ENCODE measurements at regions not wholly inside any gene's neighbourhood (a gene's known extent, or its start where the extent isn't known, plus 50 kb on each side); places are given as distances from the start of the nearest gene placed in this dataset.
A peak's percentile ranks its signal among the peaks of the same experiment; 100 is the strongest.
"Not testable (repeated sequence)": the region's sequence is repeated elsewhere in the genome, so short reads cannot be mapped to it uniquely, and the experiment has no call there.

DNA sequence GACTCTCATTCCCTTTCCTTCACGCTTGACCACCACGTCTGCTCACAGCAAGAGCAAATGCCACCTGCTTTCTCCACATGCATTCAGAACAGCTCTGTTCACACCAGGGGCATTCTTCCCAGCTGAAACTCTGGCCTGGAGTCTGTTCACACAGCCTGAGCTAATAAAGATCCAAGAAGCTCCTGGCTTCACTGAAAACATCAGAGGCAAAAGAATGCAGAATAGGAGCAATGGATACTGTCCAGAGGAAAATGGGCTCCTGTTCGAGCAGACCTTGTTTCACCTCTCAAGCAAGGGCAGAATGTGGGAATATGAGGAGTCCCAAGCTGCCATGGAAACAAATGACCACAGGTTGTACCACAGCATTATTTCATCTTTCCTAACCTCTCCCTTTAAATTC is 402.7 kb upstream of the TNC start:
- no peak overlapping the region for H3K4me3 ChIP-seq
- peaks cover 32% of the 10 kb centered on the region for H3K4me1 ChIP-seq
- no peak overlapping the region for H3K27ac ChIP-seq

DNA sequence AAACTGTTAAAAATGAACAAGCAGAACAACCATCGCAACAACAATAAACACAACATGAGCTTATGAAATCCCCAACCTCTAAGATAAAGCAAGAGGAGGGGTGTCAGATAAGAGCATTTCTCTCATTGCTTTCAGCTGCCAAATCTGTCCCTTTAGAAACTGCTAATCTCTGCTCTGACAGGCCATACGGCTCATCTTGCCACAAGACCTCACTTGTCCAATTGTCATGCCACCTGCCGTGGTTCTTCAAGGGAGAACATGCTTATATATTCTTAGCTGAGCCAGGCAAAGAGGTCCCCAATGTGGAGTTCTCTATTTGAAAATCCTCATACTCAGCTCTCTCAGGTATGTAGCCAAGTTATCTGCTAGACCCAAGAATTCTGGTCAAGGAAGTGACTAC is 405.0 kb upstream of the TNC start:
- DNase-seq, result peak; percentile 92 to 97
- peaks cover 32% of the 10 kb centered on the region for H3K4me1 ChIP-seq
- H3K4me3 ChIP-seq, result no peak overlapping the region
- no peaks in the 10 kb centered on the region; the same call in 1 of the 2 replicates for H3K9me3 ChIP-seq (replicated peaks)
- no peaks in the 10 kb centered on the region for H3K27me3 ChIP-seq
- H3K36me3 ChIP-seq, result no peaks in the 10 kb centered on the region
- peak overlapping the region; percentile 74 for H3K27ac ChIP-seq

More for the DNA sequence above, 402.7 kb upstream of the TNC start:
- peak; percentile 18 to 44 for DNase-seq
- no peaks in the 10 kb centered on the region for H3K9me3 ChIP-seq (replicated peaks)
- H3K27me3 ChIP-seq, result no peaks in the 10 kb centered on the region
- H3K36me3 ChIP-seq, result no peaks in the 10 kb centered on the region

DNA sequence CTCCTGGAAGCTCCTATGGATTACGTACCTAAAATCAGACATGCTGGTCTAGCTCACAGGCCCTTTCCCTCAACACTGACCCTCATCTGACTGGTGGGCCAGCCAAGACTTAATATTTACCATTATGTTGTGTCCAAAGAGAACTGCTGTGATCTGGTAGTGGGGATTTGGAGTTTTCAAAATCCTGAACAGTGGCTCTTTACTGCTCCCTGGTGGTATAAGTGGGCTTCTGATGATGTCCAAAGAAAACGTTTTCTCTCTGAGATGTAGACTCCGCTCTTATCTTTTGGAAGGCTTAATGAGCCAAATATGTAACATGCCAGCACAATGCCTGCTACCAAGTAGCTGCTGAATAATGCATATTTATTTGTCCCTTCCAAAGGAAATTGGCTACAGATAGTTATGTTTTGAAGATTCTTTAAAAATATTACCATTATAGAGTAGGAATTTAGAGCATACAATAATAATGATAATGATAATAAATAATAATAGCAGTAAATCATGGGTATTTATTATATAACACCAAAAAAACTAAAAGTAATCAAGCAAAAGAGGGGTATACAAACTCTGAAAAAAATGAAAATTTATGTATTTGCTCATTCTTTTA is 406.6 kb upstream of the TNC start:
- Histone ChIP-seq H3K4me3 (no peak overlapping the region), H3K9me3 (replicated peaks) (no peaks in the 10 kb centered on the region; the same call in 1 of the 2 replicates), H3K36me3 (no peaks in the 10 kb centered on the region), H3K27ac (peak overlapping the region; percentile 74), H3K27me3 (no peaks in the 10 kb centered on the region), H3K4me1 (peaks cover 32% of the 10 kb centered on the region)
- DNase-seq, result peak; percentile 81 to 97

GRCh38 chr9:115525111-115526058 is 407.4 kb upstream of the TNC start:
- H3K27me3 ChIP-seq, result no peaks in the 10 kb centered on the region
- H3K4me3 ChIP-seq, result no peak overlapping the region
- no peaks in the 10 kb centered on the region; the same call in 1 of the 2 replicates for H3K9me3 ChIP-seq (replicated peaks)
- H3K4me1 ChIP-seq, result peaks cover 32% of the 10 kb centered on the region
- no peak overlapping the region for H3K27ac ChIP-seq
- H3K36me3 ChIP-seq, result no peaks in the 10 kb centered on the region
- no peak for DNase-seq

- Histone ChIP-seq H3K4me3 (no peak overlapping the region), H3K9me3 (replicated peaks) (no peaks in the 10 kb centered on the region; the same call in 1 of the 2 replicates), H3K36me3 (no peaks in the 10 kb centered on the region), H3K4me1 (peaks cover 6% of the 10 kb centered on the region; the same call in 1 of the 2 replicates), H3K27ac (no peak overlapping the region), H3K27me3 (no peaks in the 10 kb centered on the region)
- DNase-seq, result no peak
Measured at GRCh38 chr9:115531410-115532125, 413.6 kb upstream of the TNC start.

GRCh38 chr9:115533511-115533910 is 415.6 kb upstream of the TNC start:
- H3K4me1 ChIP-seq, result peaks cover 6% of the 10 kb centered on the region; the same call in 1 of the 2 replicates
- no peak overlapping the region for H3K4me3 ChIP-seq
- no peak for DNase-seq
- no peaks in the 10 kb centered on the region for H3K36me3 ChIP-seq
- no peak overlapping the region for H3K27ac ChIP-seq
- no peaks in the 10 kb centered on the region for H3K27me3 ChIP-seq
- no peaks in the 10 kb centered on the region for H3K9me3 ChIP-seq (replicated peaks)

GRCh38 chr9:115540091-115540490 is 422.1 kb upstream of the TNC start:
- H3K27me3 ChIP-seq, result no peaks in the 10 kb centered on the region
- H3K36me3 ChIP-seq, result no peaks in the 10 kb centered on the region
- H3K27ac ChIP-seq, result no peak overlapping the region
- no peak overlapping the region for H3K4me3 ChIP-seq
- DNase-seq, result peak in 1 of 2 experiments; percentile 17
- no peaks in the 10 kb centered on the region for H3K9me3 ChIP-seq (replicated peaks)
- peaks cover 10% of the 10 kb centered on the region for H3K4me1 ChIP-seq

DNA sequence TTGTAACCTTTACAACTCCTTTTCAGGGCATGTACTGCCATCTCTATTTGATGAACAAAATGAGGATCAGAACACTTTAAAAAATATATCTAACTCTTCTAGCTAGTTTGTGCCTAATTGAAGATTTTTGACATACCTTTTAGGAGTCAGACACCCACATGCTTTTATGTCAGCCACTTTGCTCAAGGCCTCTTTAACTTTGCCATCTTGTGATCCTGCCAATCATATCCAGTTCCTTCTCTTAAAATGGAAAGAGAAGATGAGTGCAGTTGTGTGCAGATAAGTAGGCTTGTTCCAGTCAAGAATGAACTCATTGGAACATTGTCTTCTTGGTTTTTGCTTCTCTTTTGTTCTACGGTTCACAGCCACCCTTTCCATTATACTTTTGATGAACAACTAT is 425.6 kb upstream of the TNC start:
- Histone ChIP-seq H3K4me1 (peaks cover 5% of the 10 kb centered on the region; the same call in 1 of the 2 replicates), H3K27ac (no peak overlapping the region), H3K27me3 (no peaks in the 10 kb centered on the region), H3K36me3 (no peaks in the 10 kb centered on the region), H3K4me3 (no peak overlapping the region), H3K9me3 (replicated peaks) (no peaks in the 10 kb centered on the region)
- no peak for DNase-seq

- DNase-seq, result peak in 1 of 2 experiments; percentile 47
- no peak overlapping the region for H3K27ac ChIP-seq
- no peaks in the 10 kb centered on the region; the same call in 1 of the 2 replicates for H3K9me3 ChIP-seq (replicated peaks)
- H3K4me1 ChIP-seq, result peaks cover 5% of the 10 kb centered on the region; the same call in 1 of the 2 replicates
- H3K4me3 ChIP-seq, result no peak overlapping the region
- no peaks in the 10 kb centered on the region for H3K27me3 ChIP-seq
- H3K36me3 ChIP-seq, result no peaks in the 10 kb centered on the region
Measured at GRCh38 chr9:115548609-115549260, 430.8 kb upstream of the TNC start.

- no peaks in the 10 kb centered on the region for H3K36me3 ChIP-seq
- no peak overlapping the region for H3K4me3 ChIP-seq
- H3K27ac ChIP-seq, result no peak overlapping the region
- no peak for DNase-seq
- H3K4me1 ChIP-seq, result peaks cover 5% of the 10 kb centered on the region; the same call in 1 of the 2 replicates
- H3K27me3 ChIP-seq, result no peaks in the 10 kb centered on the region
- H3K9me3 ChIP-seq (replicated peaks), result no peaks in the 10 kb centered on the region; the same call in 1 of the 2 replicates
Measured at GRCh38 chr9:115551396-115551795, 433.4 kb upstream of the TNC start.

DNA sequence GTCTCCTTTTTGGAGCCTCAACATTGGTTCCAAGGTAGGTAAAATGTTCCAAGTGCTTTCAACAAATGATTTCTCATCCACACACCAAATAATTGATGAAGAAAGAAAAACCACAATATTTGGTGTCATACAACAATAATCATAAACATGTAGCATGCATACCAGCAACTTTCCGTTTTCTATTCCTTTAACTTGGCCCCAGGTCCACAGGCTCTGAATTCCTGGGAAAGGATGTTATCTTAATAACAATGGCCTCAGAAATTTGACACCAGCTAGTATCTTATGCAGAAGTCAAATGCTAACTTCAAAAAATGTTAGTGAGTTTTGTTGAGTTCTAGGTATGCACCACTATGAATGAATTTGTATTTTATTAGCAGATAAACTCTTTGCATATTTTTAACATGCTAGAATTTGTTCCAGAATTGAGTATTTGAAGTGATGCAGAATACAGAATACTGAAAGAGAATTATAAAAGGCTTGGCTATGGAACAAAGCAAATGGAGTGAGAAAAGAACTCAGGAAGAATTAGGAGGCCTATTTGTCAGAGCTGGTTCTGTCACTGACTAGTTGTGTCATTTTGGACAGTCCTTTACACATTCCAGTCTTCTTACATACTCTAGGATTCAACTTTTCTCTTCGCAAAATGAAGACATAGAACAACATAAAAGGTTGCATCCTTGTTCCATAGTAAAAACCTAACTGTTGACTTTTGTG is 435.3 kb upstream of the TNC start:
- H3K36me3 ChIP-seq, result no peaks in the 10 kb centered on the region

DNA sequence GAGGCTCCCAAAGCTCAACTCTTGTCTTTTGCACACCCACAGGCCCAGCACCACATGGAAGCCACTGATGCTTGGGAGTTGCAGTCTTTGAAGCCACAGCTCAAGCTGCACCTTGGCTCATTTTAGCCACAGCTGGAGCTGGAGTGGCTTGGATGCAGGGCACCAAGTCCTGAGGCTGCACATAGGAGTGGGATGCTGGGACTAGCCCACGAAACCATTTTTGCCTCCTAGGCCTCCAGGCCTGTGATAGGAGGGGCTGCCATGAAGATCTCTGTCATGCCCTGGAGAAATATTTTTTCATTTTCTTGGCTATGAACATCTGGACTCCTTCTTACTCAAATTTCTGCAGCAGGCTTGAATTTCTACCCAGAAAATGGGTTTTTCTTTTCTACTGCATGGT is 438.5 kb upstream of the TNC start:
- no peaks in the 10 kb centered on the region for H3K4me1 ChIP-seq
- no peak overlapping the region for H3K27ac ChIP-seq
- H3K36me3 ChIP-seq, result no peaks in the 10 kb centered on the region
- no peaks in the 10 kb centered on the region; the same call in 1 of the 2 replicates for H3K27me3 ChIP-seq
- H3K4me3 ChIP-seq, result no peak overlapping the region
- no peaks in the 10 kb centered on the region; the same call in 1 of the 2 replicates for H3K9me3 ChIP-seq (replicated peaks)
- no peak for DNase-seq

More for the DNA sequence above, 435.3 kb upstream of the TNC start:
- Histone ChIP-seq H3K9me3 (replicated peaks) (no peaks in the 10 kb centered on the region; the same call in 1 of the 2 replicates), H3K4me1 (peaks cover 5% of the 10 kb centered on the region; the same call in 1 of the 2 replicates), H3K27ac (no peak overlapping the region), H3K4me3 (no peak overlapping the region), H3K27me3 (no peaks in the 10 kb centered on the region)
- no peak for DNase-seq

DNA sequence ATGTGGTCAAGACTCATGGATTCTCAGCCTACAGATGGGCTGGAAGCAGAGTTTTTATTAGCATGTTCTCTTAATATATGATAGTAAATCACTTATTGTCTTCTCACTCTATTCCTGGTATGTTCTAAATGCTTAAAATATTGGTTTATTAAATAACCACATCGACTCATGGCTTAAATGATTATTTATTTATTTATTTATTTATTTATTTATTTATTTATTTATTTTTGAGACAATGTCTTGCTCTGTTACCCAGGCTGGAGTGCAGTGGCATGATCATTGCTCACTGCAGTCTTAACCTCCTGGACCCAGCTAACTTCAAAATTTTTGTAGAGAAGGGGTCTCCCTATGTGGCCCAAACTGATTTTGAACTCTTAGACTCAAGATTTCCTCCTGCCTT is 457.2 kb upstream of the TNC start:
- Histone ChIP-seq H3K36me3 (no peaks in the 10 kb centered on the region), H3K4me1 (no peaks in the 10 kb centered on the region), H3K4me3 (no peak overlapping the region), H3K27ac (no peak overlapping the region), H3K9me3 (replicated peaks) (no peaks in the 10 kb centered on the region; the same call in 1 of the 2 replicates), H3K27me3 (no peaks in the 10 kb centered on the region)
- no peak for DNase-seq

GRCh38 chr9:115585458-115585857 is 467.5 kb upstream of the TNC start:
- H3K4me3 ChIP-seq; H3K9me3 ChIP-seq (replicated peaks); H3K4me1 ChIP-seq; H3K27ac ChIP-seq; H3K27me3 ChIP-seq; H3K36me3 ChIP-seq: not testable (repeated sequence)
- DNase-seq, result peak; percentile 29 to 55
